ENCODE measurements at regions not wholly inside any gene's neighbourhood (a gene's known extent, or its start where the extent isn't known, plus 50 kb on each side); places are given as distances from the start of the nearest gene placed in this dataset.

GRCh38 chr13:73962284-73962683, 171.9 kb downstream of the KLF12 start:
- no peak for TF ChIP-seq MAX (CRISPR knock-in tag; IDR thresholded peaks at IDR 0.05)
- no peak for TF ChIP-seq NR3C1 (CRISPR knock-in tag; conservative IDR thresholded peaks at IDR 0.05; ENCODE audit: low read depth)
- no peak for TF ChIP-seq TEAD4 (CRISPR knock-in tag; IDR thresholded peaks at IDR 0.05)
- no peak for TF ChIP-seq CTCF (IDR thresholded peaks at IDR 0.05)
- TF ChIP-seq ELF4 (CRISPR knock-in tag; IDR thresholded peaks at IDR 0.05; ENCODE audit: low read depth), result no peak
- TF ChIP-seq ZNF416 (CRISPR knock-in tag; IDR thresholded peaks at IDR 0.05), result no peak
- TF ChIP-seq CREM (CRISPR knock-in tag; IDR thresholded peaks at IDR 0.05), result no peak
- TF ChIP-seq PRDM15 (CRISPR knock-in tag; IDR thresholded peaks at IDR 0.05), result no peak
- no peak for TF ChIP-seq ZMAT4 (CRISPR knock-in tag; IDR thresholded peaks at IDR 0.05)
- TF ChIP-seq, protein P1, sequence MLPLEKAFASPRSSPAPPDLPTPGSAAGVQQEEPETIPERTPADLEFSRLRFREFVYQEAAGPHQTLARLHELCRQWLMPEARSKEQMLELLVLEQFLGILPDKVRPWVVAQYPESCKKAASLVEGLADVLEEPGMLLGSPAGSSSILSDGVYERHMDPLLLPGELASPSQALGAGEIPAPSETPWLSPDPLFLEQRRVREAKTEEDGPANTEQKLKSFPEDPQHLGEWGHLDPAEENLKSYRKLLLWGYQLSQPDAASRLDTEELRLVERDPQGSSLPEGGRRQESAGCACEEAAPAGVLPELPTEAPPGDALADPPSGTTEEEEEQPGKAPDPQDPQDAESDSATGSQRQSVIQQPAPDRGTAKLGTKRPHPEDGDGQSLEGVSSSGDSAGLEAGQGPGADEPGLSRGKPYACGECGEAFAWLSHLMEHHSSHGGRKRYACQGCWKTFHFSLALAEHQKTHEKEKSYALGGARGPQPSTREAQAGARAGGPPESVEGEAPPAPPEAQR (CRISPR knock-in tag; IDR thresholded peaks at IDR 0.05), result no peak
- TF ChIP-seq MLX (CRISPR knock-in tag; IDR thresholded peaks at IDR 0.05), result no peak
- no peak for TF ChIP-seq RELA (CRISPR knock-in tag; IDR thresholded peaks at IDR 0.05; ENCODE audit: borderline replicate concordance)
- no peak for TF ChIP-seq IRF1 (CRISPR knock-in tag; IDR thresholded peaks at IDR 0.05)

Data from WTC11 (cell line).